Suppressor macrophage treated with lipopolysaccharide for 4 hours (primary cell): ENCODE measurements at regions not wholly inside any gene's neighbourhood (a gene's known extent, or its start where the extent isn't known, plus 50 kb on each side); places are given as distances from the start of the nearest gene placed in this dataset.
"Not testable (repeated sequence)": the region's sequence is repeated elsewhere in the genome, so short reads cannot be mapped to it uniquely, and the experiment has no call there.

Experiments
- DNase-seq: peaks from one replicate; pipeline ENCODE4 v3.0.0-alpha.2; 2020

- DNase-seq = no peak
These were observed 260.3 kb upstream of the DIO3 start for GRCh38 chr14:101301011-101301410.

GRCh38 chr14:101307162-101307561 lies 254.1 kb upstream of the DIO3 start:
- DNase-seq = not testable (repeated sequence)

- not testable (repeated sequence) for DNase-seq
These were observed 250.1 kb upstream of the DIO3 start for GRCh38 chr14:101311186-101311585.

- no peak for DNase-seq
These were observed 248.0 kb upstream of the DIO3 start for GRCh38 chr14:101313268-101313667.

GRCh38 chr14:101315802-101316296 lies 245.4 kb upstream of the DIO3 start:
- no peak for DNase-seq

- DNase-seq = no peak
These were observed 243.0 kb upstream of the DIO3 start for GRCh38 chr14:101318271-101318670.

GRCh38 chr14:101320396-101320795 lies 240.9 kb upstream of the DIO3 start:
- DNase-seq = no peak

GRCh38 chr14:101322223-101322622 lies 239.1 kb upstream of the DIO3 start:
- no peak for DNase-seq

- DNase-seq = no peak
These were observed 238.2 kb upstream of the DIO3 start for GRCh38 chr14:101323111-101323510.

GRCh38 chr14:101323614-101324235 lies 237.6 kb upstream of the DIO3 start:
- not testable (repeated sequence) for DNase-seq

- DNase-seq = no peak
These were observed 236.0 kb upstream of the DIO3 start for GRCh38 chr14:101325319-101325718.

GRCh38 chr14:101328412-101329028 lies 232.8 kb upstream of the DIO3 start:
- no peak for DNase-seq

GRCh38 chr14:101330416-101331140 lies 230.7 kb upstream of the DIO3 start:
- DNase-seq = no peak

GRCh38 chr14:101331141-101331525 lies 230.2 kb upstream of the DIO3 start:
- no peak for DNase-seq

GRCh38 chr14:101331661-101332169 lies 229.6 kb upstream of the DIO3 start:
- DNase-seq = no peak

GRCh38 chr14:101332281-101332680 lies 229.0 kb upstream of the DIO3 start:
- DNase-seq = no peak

- DNase-seq = no peak
These were observed 227.7 kb upstream of the DIO3 start for GRCh38 chr14:101333335-101334280.

GRCh38 chr14:101334656-101335055 lies 226.6 kb upstream of the DIO3 start:
- DNase-seq = no peak

GRCh38 chr14:101335061-101335661 lies 226.1 kb upstream of the DIO3 start:
- no peak for DNase-seq

GRCh38 chr14:101336183-101336582 lies 225.1 kb upstream of the DIO3 start:
- DNase-seq = no peak

- no peak for DNase-seq
These were observed 224.2 kb upstream of the DIO3 start for GRCh38 chr14:101337053-101337452.

GRCh38 chr14:101340556-101340955 lies 220.7 kb upstream of the DIO3 start:
- no peak for DNase-seq
